AG04450 (cell line): ENCODE measurements at regions not wholly inside any gene's neighbourhood (a gene's known extent, or its start where the extent isn't known, plus 50 kb on each side); places are given as distances from the start of the nearest gene placed in this dataset.
"Not testable (repeated sequence)": the region's sequence is repeated elsewhere in the genome, so short reads cannot be mapped to it uniquely, and the experiment has no call there.

ENCODE experiments used
- CTCF ChIA-PET: fragments of 300-600, 350-600 bp; formaldehyde crosslinking; extraction: SDS; loops from one replicate; lab custom pipeline; 2022; ENCODE audit warnings: antibody characterized with exemption, inconsistent platforms; lab: Charles Lee
- POLR2A ChIA-PET: fragments of 350-600 bp; formaldehyde crosslinking; extraction: SDS; loops from one replicate; lab custom pipeline; 2021; ENCODE audit warnings: antibody characterized with exemption, inconsistent platforms; lab: Yijun Ruan, JAX
- DNase-seq: peaks from one replicate; pipeline ENCODE4 v3.0.0-alpha.2; 2011; ENCODE audit warnings: low read depth, low spot score
- H3K27ac ChIP-seq: one replicate; pipeline ENCODE4 v1.5.1; 2012; ENCODE audit warnings: low read depth, low read length, control low read depth
- H3K27me3 ChIP-seq: one replicate; pipeline ENCODE4 v1.6.0; 2012; ENCODE audit warnings: low read length; ENCODE audit not compliant: control insufficient read depth, insufficient read depth
- H3K4me3 ChIP-seq: 2 replicates; pipeline ENCODE4 v1.5.1; 2011; ENCODE audit warnings: mild to moderate bottlenecking, low read depth, low read length, control low read depth
- H3K9me3 ChIP-seq: 2 replicates; pipeline ENCODE4 v1.5.1; 2012; ENCODE audit warnings: low read length; ENCODE audit not compliant: control insufficient read depth, insufficient read depth
- CTCF ChIP-seq: IDR thresholded peaks from 2 replicates; pipeline ENCODE4 v1.5.1; 2011; ENCODE audit warnings: low read depth, low read length, control low read depth, inconsistent platforms

DNA sequence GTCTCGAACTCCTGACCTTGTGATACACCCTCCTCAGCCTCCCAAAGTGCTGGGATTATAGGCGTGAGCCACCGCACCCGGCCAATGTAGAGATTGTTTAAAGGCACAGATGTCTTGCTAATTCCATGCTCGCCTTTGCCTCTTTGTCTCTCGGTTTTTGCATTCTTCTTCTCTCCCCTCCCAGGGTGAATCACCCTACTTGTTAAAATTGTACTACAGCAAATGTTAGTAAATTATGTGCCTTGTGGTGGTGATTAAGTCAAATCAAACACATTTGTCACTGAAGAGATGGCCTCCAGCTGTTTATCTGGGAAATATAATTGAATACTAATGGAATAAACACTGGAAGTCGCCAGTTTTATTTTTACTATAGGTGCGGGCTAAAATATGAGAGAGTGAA is 384.4 kb upstream of the AUTS2 start:
- CTCF ChIA-PET: no interaction called here
- H3K9me3 ChIP-seq: peaks cover 31% of the 10 kb centered on the region
- no peak overlapping the region for H3K27ac ChIP-seq
- H3K4me3 ChIP-seq: no peak overlapping the region
- no peak for DNase-seq
- POLR2A ChIA-PET: no interaction called here
- H3K27me3 ChIP-seq: no peaks in the 10 kb centered on the region
- TF ChIP-seq CTCF: no peak

GRCh38 chr7:69215516-69215915 is 382.8 kb upstream of the AUTS2 start:
- DNase-seq, CTCF ChIA-PET, POLR2A ChIA-PET, H3K27ac ChIP-seq, H3K27me3 ChIP-seq, H3K4me3 ChIP-seq: not testable (repeated sequence)
- H3K9me3 ChIP-seq: peaks cover 27% of the 10 kb centered on the region

- CTCF ChIA-PET: no interaction called here
- DNase-seq: no peak
- no peak for TF ChIP-seq CTCF
These were observed 380.5 kb upstream of the AUTS2 start for GRCh38 chr7:69217516-69218350.

DNA sequence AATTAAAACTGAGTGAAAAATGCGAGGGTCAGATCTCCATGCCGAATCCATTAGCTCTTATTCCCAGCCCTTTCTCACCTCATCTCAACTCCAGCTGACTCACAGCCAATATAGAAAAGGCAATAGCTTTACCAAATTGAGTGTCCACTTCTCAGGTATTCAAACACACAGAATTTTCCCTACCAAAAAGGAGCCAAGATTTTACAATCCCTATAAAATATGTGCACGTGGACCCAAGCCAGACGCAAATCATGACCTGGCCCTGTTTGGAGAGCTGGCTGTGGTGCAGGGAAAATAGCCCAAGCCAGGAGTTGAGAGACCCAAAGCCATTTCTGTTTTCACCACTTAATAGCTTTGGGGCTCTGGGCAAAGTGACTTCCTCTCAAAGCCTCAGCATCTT is 379.7 kb upstream of the AUTS2 start:
- no peak overlapping the region for H3K4me3 ChIP-seq
- H3K27me3 ChIP-seq: no peaks in the 10 kb centered on the region
- POLR2A ChIA-PET: no interaction called here
- no peak overlapping the region for H3K27ac ChIP-seq
- peaks cover 17% of the 10 kb centered on the region for H3K9me3 ChIP-seq
- CTCF ChIA-PET: no interaction called here
- DNase-seq: no peak
- TF ChIP-seq CTCF: no peak

More at GRCh38 chr7:69217516-69218350, 380.5 kb upstream of the AUTS2 start:
- Histone ChIP-seq H3K9me3 (peaks cover 19% of the 10 kb centered on the region), H3K27me3 (no peaks in the 10 kb centered on the region), H3K27ac (no peak overlapping the region), H3K4me3 (no peak overlapping the region)
- POLR2A ChIA-PET: no interaction called here

DNA sequence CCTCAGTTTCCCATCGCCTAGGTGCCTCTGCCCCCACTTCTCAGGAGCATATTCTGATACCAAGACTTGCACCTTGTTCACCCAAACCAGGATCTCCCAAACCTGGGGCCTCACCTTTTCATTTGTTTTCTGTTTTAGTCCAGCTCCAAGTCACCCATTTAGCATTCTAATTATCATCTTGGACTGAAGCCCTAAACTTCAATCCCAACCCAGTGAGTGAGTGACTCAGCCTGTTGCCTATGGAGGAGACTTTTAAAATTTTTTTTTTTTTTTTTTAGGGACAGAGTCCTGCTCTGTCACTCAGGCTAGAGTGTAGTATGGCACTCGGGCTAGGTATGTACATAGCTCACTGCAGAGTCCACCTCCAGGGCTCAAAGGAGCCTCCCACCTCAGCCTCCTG is 378.9 kb upstream of the AUTS2 start:
- ChIA-PET POLR2A (no interaction called here), CTCF (no interaction called here)
- H3K27ac ChIP-seq: no peak overlapping the region
- H3K4me3 ChIP-seq: no peak overlapping the region
- peaks cover 20% of the 10 kb centered on the region for H3K9me3 ChIP-seq
- no peaks in the 10 kb centered on the region for H3K27me3 ChIP-seq
- no peak for DNase-seq
- TF ChIP-seq CTCF: no peak
